ENCODE measurements at regions not wholly inside any gene's neighbourhood (a gene's known extent, or its start where the extent isn't known, plus 50 kb on each side); places are given as distances from the start of the nearest gene placed in this dataset.

DNA sequence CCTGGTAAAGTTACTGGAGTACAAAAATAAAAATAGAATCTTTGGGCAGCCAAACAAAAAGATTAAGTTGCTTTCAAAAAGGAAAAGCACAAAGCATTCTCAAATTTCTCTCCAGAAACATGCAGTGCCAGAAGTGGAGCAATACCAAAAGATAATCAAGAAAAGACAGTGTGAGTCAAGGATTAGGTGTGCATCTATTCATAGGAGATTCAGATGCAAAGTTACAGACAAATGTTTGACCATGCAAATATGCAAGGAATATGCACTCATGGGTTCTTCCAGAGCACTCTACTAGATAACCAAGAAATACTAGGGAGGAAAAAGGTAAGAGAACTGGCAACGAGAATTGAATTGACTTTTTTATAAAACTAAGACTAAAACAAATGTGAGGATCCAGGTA is 51.8 kb upstream of the CDH20 start:
- TF ChIP-seq, protein P1, sequence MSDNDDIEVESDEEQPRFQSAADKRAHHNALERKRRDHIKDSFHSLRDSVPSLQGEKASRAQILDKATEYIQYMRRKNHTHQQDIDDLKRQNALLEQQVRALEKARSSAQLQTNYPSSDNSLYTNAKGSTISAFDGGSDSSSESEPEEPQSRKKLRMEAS (IDR thresholded peaks at IDR 0.05) = no peak
- TF ChIP-seq CTCF (IDR thresholded peaks at IDR 0.05; ENCODE audit: low read depth, low read length, missing input control) = no peak
- no peak for TF ChIP-seq TAF1 (conservative IDR thresholded peaks at IDR 0.05)
- no peak for TF ChIP-seq GABPA (IDR thresholded peaks at IDR 0.05 in 1 of 2, conservative IDR thresholded peaks at IDR 0.05 in 1 of 2)
- TF ChIP-seq HNF4G (IDR thresholded peaks at IDR 0.05) = no peak
- no peak for TF ChIP-seq HNF4A (conservative IDR thresholded peaks at IDR 0.05)
- TF ChIP-seq RAD21 (IDR thresholded peaks at IDR 0.05) = no peak
